ENCODE measurements at regions not wholly inside any gene's neighbourhood (a gene's known extent, or its start where the extent isn't known, plus 50 kb on each side); places are given as distances from the start of the nearest gene placed in this dataset.

GRCh38 chr11:116232364-116232828 is 540.4 kb downstream of the BUD13 start:
- Histone ChIP-seq H3K36me3 (replicated peaks in 1 of 2; ENCODE audit: control insufficient read depth in 1 of 2, insufficient read depth in 2 of 2, low read length in 1 of 2) (no peaks in the 10 kb centered on the region), H3K27ac (ENCODE audit: low read depth in 2 of 2, low read length in 1 of 2) (no peak overlapping the region), H3K9me2 (no peaks in the 10 kb centered on the region), H3F3A (replicated peaks; ENCODE audit: insufficient read depth) (no peaks in the 10 kb centered on the region), H3K4me2 (no peak overlapping the region), H3K27me3 (ENCODE audit: insufficient read depth) (no peaks in the 10 kb centered on the region), H2AFZ (ENCODE audit: low read depth) (no peak overlapping the region), H3K9me3 (no peaks in the 10 kb centered on the region), H3K9ac (no peak overlapping the region), H3K4me3 (ENCODE audit: low read depth in 2 of 2, low read length in 1 of 2) (no peak overlapping the region), H4K20me1 (ENCODE audit: insufficient read depth) (no peaks in the 10 kb centered on the region), H3K4me1 (ENCODE audit: control insufficient read depth in 1 of 2, insufficient read depth in 2 of 2, low read depth in 1 of 2, low read length in 1 of 2) (peaks cover 0 to 3% of the 10 kb centered on the region in 2 experiments; a peak in 1 of 4 replicates), H3K79me2 (ENCODE audit: insufficient read depth) (no peaks in the 10 kb centered on the region)
- CTCF ChIA-PET, result interaction anchor here (2.6 kb wide), 1 partner anchor 8 kb away, joined by 20 read pairs; no protein-coding TSS in a partner anchor
- POLR2A ChIA-PET, result no interaction called here
- no peak for DNase-seq
- TF ChIP-seq TCF12 (IDR thresholded peaks at IDR 0.05), result no peak
- TF ChIP-seq NRF1 (IDR thresholded peaks at IDR 0.05; ENCODE audit: low read depth, low read length), result no peak
- TF ChIP-seq MAX (IDR thresholded peaks at IDR 0.05; ENCODE audit: low read depth), result no peak
- TF ChIP-seq RAD21 (IDR thresholded peaks at IDR 0.05; ENCODE audit: low read length), result no peak
- no peak for TF ChIP-seq CTCF (IDR thresholded peaks at IDR 0.05)
- no peak for TF ChIP-seq TAF1 (IDR thresholded peaks at IDR 0.05; ENCODE audit: borderline replicate concordance, low read depth, low read length)
- TF ChIP-seq SMC3 (IDR thresholded peaks at IDR 0.05; ENCODE audit: low read depth, low read length), result no peak
- TF ChIP-seq GATA2 (CRISPR knock-in tag; IDR thresholded peaks at IDR 0.05), result no peak
- WGBS (ENCODE audit: low lambda C conversion rate), result 17% methylated on average over 5 of the region's 8 CpGs

GRCh38 chr11:116231543-116231942 is 541.2 kb downstream of the BUD13 start:
- ChIA-PET CTCF (interaction anchor here (0.7 to 1.6 kb wide), 2 partner anchors 12 to 32 kb away, joined by 3 read pairs; no protein-coding TSS in a partner anchor), POLR2A (no interaction called here)
- no peaks in the 10 kb centered on the region for H3K79me2 ChIP-seq (ENCODE audit: insufficient read depth)
- H3K9me3 ChIP-seq, result no peaks in the 10 kb centered on the region
- 58% methylated on average over 7 of the region's 7 CpGs for WGBS (ENCODE audit: low lambda C conversion rate)
- H2AFZ ChIP-seq (ENCODE audit: low read depth), result no peak overlapping the region
- no peaks in the 10 kb centered on the region for H3K27me3 ChIP-seq (ENCODE audit: insufficient read depth)
- H3K9me2 ChIP-seq, result no peaks in the 10 kb centered on the region
- H3K36me3 ChIP-seq (replicated peaks in 1 of 2; ENCODE audit: control insufficient read depth in 1 of 2, insufficient read depth in 2 of 2, low read length in 1 of 2), result no peaks in the 10 kb centered on the region
- no peak overlapping the region for H3K4me3 ChIP-seq (ENCODE audit: low read depth in 2 of 2, low read length in 1 of 2)
- no peak overlapping the region for H3K4me2 ChIP-seq
- H3F3A ChIP-seq (replicated peaks; ENCODE audit: insufficient read depth), result no peaks in the 10 kb centered on the region
- H3K9ac ChIP-seq, result no peak overlapping the region
- H3K27ac ChIP-seq (ENCODE audit: low read depth in 2 of 2, low read length in 1 of 2), result no peak overlapping the region
- TF ChIP-seq SIN3A (IDR thresholded peaks at IDR 0.05; ENCODE audit: borderline replicate concordance, low read depth, low read length), result no peak
- no peak for TF ChIP-seq RAD21 (IDR thresholded peaks at IDR 0.05; ENCODE audit: low read length)
- no peak for DNase-seq
- peaks cover 0 to 6% of the 10 kb centered on the region in 2 experiments; a peak in 1 of 4 replicates for H3K4me1 ChIP-seq (ENCODE audit: control insufficient read depth in 1 of 2, insufficient read depth in 2 of 2, low read depth in 1 of 2, low read length in 1 of 2)
- no peaks in the 10 kb centered on the region for H4K20me1 ChIP-seq (ENCODE audit: insufficient read depth)

- Histone ChIP-seq H3K27me3 (ENCODE audit: insufficient read depth) (no peaks in the 10 kb centered on the region), H3F3A (replicated peaks; ENCODE audit: insufficient read depth) (no peaks in the 10 kb centered on the region), H3K4me3 (ENCODE audit: low read depth in 2 of 2, low read length in 1 of 2) (no peak overlapping the region), H3K79me2 (ENCODE audit: insufficient read depth) (no peaks in the 10 kb centered on the region), H3K9me2 (no peaks in the 10 kb centered on the region), H3K4me2 (no peak overlapping the region), H3K4me1 (ENCODE audit: control insufficient read depth in 1 of 2, insufficient read depth in 2 of 2, low read depth in 1 of 2, low read length in 1 of 2) (peaks cover 0 to 17% of the 10 kb centered on the region in 2 experiments; a peak in 1 of 4 replicates), H2AFZ (ENCODE audit: low read depth) (no peak overlapping the region), H3K27ac (ENCODE audit: low read depth in 2 of 2, low read length in 1 of 2) (no peak overlapping the region), H4K20me1 (ENCODE audit: insufficient read depth) (no peaks in the 10 kb centered on the region), H3K9me3 (no peaks in the 10 kb centered on the region), H3K36me3 (replicated peaks in 1 of 2; ENCODE audit: control insufficient read depth in 1 of 2, insufficient read depth in 2 of 2, low read length in 1 of 2) (no peaks in the 10 kb centered on the region), H3K9ac (no peak overlapping the region)
- ChIA-PET CTCF (interaction anchor here (1.6 to 1.7 kb wide), 2 partner anchors 11 to 13 kb away, joined by 3 to 7 read pairs; no protein-coding TSS in a partner anchor), POLR2A (no interaction called here)
- 71% methylated on average over 8 of the region's 8 CpGs for WGBS (ENCODE audit: low lambda C conversion rate)
- TF ChIP-seq FOXM1 (IDR thresholded peaks at IDR 0.05; ENCODE audit: low read depth), result no peak
- TF ChIP-seq PBX3 (IDR thresholded peaks at IDR 0.05), result no peak
- TF ChIP-seq ZBTB33 (IDR thresholded peaks at IDR 0.05; ENCODE audit: borderline replicate concordance, low read depth), result no peak
- DNase-seq, result no peak
Measured at GRCh38 chr11:116230438-116230837, 542.3 kb downstream of the BUD13 start.

Data from SK-N-SH (cell line).